SKM-1 (cell line): ENCODE measurements at regions not wholly inside any gene's neighbourhood (a gene's known extent, or its start where the extent isn't known, plus 50 kb on each side); places are given as distances from the start of the nearest gene placed in this dataset.
"Not testable (repeated sequence)": the region's sequence is repeated elsewhere in the genome, so short reads cannot be mapped to it uniquely, and the experiment has no call there.

ENCODE experiments used
- DNase-seq: peaks from one replicate; lab custom pipeline; 2025; ENCODE audit not compliant: unreplicated experiment; lab: John Stamatoyannopoulos, UW

DNA sequence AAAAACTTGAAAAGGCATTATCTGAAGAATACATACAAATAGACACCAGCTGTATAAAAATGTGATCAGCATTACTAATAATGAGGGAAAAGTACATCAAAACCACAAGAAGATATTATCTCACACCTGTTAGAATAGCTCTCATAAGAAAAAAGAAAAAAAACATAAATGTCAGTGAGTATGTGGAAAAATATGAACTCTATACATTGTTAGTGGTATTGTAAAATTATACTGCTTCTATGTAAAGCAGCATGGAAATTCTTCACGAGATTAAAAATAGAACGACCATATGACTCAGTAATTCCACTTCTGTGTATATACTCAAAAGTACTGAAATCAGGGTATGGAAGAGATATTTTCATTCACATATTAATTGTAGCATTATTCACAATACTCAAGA, 1146.4 kb downstream of the SLITRK5 start:
- DNase-seq, result no peak

DNA sequence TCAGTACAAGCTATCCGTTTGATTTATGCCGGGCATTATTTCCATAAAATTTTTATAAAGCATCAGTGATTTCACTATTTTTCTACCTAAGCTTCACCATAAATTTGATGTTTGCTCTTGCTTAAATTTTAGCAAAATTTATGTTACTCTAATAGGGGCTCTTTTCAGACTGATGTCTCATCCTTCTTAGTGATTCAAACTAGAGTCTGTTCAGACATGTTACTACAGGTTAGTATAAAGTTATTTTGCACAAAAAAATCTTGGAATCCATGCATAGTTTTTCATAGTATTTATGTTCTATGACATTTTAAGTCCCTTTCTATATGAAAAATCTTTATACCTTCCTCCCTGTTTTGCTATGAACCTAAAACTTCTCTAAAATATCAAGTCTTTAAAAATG, 1151.9 kb downstream of the SLITRK5 start:
- no peak for DNase-seq

DNA sequence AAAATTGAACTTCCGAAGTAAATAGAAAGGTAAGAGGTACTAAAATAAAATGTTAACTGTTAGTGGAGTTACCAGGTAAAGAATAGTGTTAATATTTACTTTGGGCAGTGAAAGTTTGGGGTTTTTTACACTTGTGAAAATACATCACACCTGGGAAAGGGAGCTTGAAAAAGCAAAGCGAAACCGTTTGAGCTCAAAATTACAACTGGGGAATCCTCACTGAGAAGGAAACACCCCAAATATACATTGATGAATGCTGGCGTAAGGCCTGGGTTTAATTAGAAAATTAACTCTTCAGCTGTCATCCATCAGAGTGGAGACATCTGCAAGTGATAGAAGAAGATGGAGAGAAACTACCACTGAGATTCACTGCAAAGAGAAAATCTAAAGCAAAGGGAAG, 1153.0 kb downstream of the SLITRK5 start:
- no peak for DNase-seq

DNA sequence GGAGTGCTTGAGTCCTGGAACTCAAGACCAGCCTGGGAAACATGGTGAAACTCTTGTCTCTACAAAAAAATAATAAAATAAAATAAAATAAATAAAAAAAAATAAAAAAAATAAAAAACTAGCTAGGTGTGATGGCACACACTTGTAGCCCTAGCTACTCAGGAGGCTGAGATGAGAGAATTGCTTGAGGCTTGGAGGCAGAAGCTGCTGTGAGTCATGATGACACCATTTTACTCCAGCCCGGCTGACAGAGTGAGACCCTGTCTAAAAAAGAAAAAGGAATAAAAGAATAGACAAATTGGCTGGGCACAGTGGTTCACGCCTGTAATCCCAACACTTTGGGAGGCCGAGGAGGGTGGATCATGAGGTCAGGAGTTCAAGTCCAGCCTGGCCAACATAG, 1168.9 kb downstream of the SLITRK5 start:
- DNase-seq, result no peak

DNA sequence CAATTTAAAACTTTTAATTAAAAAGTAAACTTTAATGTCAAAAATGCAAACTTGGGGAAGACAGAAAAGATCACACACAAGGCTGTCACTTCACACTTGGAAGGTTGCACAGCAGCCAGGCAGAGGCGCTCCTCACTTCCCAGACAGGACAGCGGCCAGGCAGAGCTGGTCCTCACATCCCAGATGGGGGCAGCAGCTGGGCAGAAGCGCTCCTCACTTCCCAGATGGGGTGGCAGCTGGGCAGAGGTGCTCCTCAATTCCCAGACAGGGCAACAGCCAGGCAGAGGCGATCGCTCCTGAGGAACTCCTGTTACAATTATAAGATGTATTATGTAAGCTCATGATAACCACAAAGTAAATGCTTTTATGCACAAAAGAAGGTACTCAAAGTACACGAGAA, 1181.1 kb downstream of the SLITRK5 start:
- DNase-seq, result not testable (repeated sequence)

DNA sequence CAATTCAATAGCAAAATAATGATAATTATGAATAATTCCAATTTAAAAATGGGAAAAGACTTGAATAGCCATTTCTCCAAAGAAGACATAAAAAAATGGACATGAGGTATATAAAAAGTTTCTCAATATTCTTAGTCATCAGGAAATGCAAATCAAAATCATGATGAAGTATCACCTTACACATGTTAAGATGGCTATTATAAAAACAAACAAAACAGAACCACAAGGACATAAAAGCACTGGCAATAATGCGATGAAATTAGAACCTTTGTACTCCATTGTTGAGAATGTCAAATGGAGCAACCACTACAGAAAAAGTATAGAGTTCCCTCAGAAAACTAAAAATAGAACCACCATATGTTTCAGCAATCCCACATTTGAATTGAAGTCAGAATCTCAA, 1186.1 kb downstream of the SLITRK5 start:
- DNase-seq, result no peak

DNA sequence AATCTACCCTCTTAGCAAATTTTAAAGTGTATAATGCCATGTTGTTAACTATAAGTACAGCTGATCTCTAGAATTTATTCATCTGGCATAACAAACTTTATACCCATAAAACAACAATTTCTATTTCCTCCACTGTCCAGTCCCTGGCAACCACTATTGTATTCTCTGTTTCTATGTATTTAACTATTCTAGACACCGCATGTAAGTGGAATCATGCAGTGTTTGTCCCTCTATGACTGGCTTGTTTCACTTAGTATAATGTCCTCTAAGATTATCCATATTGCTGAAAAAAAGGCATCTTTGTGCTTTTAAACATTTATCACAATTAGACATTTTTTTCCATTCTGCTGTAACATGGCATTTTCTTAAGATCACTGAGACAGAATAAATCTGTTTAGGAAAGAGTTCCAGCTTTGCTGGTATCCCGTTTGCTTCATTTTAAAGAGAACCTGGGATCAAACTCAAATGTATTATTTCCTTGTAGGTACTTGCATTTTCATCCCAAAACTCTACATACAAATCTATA, 1191.0 kb downstream of the SLITRK5 start:
- DNase-seq, result no peak

DNA sequence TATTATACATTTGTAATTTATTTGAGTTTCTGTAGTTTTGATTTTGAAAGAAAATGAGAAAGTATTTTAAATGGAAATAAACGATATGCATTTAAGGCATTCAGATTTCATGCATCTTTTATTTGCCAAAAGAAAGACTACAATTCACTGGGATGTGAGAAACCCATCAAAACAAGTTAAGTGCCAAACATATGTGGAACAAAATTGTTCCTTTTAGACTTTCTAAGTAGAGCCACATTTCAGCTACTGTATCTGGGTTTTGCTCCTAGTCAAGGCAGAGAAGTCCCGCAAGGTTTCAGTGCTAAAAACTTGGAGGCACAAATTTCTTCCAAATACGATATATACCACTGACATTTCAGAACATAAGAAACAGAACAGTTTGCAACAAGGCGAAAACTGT, 1191.9 kb downstream of the SLITRK5 start:
- DNase-seq, result no peak

DNA sequence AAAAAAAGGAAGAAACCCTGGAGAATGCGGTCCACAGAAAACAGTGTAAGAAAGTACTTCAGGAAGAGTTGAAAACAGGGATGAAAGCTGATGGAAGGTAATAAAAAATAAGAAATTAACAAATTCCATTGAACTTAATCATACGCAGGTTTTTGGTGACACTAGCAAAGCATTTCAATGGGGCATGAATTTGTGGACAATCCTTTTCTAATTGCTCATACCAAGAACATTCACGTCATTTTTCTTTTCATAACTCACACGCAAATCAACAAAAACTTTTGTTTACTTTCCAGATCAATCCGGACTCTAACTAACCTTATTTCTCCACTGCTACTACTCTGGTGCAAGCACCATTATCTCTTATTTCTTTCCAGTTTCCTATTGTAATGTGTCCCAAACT, 1195.0 kb downstream of the SLITRK5 start:
- no peak for DNase-seq

DNA sequence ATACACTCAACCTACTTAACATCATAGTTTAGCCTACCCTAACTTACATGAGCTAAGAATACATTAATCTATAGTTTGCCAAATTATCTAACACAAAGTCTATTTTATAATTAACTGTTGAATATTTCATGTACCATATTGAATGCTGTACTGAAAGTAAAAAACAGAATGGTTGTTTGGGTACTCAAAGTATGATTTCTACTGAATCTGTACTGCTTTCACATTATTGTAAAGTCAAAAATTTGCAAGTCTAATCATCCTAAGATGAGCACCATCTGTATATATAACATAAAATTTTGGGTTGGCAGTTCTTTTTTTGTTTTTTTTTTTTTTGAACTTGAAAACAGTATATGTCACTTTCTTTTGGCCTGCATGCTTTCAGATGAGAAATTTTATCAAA, 1212.6 kb downstream of the SLITRK5 start:
- no peak for DNase-seq

DNA sequence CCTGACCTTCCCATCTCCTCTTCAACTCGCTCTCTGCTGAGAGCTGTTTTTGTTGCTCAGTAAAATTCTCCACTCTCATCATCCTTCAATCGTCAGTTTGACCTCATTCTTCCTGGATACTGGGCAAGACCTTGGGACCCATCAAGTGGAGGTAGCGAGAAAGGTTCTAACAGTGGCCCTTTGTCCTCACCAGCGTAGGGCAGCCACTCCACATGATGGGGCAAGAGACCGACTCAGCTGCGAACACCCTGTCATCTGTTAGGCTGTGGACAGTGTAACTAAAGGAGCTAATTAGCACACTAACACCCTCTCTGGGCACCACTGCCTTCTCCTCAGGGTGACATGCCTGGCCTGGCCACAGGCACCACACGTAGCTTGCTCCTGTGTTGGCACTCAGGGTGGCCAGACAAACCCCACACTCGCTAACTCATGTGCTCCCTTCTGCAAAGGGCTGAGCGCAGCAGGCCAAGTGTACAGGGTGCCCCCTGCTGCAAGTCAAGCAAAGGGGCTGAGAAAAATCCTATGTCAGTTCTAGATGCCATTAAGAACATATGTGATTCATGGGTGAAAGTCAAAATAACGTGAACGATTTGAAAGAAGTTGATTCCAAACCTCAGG, 1216.0 kb downstream of the SLITRK5 start:
- DNase-seq, result no peak

DNA sequence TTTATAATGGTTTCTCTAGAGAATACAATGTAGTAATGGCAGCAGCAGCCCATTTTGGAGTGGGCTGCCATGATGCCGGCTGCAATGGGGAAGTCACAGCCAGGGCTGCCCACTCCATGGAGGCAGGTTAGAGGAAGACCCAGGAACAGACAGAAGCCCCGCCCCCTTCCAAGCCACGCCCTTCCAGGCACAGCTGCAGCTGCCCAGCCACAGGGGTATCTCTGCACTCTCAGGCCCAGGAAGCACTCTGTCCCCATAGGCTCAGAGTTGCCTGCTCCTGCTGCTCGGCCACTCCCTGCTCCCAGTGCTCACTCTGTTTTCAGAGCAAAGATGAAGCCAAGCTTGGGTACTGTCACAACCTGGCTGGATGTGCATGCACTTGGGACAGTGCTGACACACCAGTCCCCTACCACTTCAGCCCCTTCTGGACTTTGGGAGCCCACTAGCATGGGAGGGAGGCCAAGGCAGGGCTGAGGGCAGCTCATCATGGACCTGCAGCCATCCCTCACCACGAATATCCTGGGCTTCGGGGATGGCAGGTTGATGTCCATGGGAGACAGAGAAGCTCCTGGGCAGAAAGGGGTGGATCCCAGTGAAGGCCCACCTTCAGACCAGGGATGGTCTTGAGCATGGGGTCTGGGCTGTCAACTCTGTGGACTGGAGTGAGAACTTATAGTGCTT, 1224.2 kb downstream of the SLITRK5 start:
- DNase-seq, result no peak

DNA sequence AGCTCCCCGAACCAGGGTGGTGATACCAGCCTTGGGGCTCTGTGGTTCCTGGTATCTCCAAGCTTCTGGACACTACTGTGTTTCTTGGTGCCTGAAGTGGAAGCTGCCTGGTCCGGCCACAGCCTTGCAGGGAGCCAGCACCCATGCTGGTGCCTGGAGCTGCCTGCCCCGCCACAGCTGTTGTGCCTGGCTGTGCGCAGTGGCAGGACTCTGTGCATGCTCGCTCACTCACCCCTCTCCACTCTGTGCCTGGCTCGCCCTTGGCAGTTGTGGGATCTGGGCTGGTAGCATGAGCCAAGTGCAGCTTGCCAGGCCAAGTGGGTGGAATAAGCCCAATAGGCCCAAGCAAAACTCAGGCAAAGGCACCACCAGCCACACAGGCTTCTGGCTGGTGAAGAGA, 1225.3 kb downstream of the SLITRK5 start:
- DNase-seq, result no peak

DNA sequence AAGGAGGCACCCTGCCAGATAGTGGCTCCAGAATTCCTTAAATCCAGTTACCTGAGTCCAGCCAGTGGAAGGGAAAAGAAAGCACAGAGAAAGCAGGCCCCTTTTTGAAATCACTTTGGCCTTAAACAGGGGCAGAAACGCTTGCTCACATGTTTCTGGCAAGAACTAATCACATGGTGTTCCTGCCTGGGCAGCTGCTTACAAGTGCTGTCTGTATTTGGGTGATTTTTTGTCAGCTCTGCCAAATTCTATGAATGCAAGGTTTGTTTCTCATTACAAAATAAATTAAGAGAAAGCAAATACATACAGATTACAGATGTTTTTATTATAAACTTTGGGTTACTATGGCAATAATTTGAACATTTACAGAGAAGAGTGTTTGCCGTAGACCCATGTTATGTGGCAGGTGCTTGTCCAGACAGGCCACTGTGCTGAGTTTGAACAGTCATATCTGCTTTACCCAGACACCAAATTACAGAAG, 1237.8 kb downstream of the SLITRK5 start:
- no peak for DNase-seq

DNA sequence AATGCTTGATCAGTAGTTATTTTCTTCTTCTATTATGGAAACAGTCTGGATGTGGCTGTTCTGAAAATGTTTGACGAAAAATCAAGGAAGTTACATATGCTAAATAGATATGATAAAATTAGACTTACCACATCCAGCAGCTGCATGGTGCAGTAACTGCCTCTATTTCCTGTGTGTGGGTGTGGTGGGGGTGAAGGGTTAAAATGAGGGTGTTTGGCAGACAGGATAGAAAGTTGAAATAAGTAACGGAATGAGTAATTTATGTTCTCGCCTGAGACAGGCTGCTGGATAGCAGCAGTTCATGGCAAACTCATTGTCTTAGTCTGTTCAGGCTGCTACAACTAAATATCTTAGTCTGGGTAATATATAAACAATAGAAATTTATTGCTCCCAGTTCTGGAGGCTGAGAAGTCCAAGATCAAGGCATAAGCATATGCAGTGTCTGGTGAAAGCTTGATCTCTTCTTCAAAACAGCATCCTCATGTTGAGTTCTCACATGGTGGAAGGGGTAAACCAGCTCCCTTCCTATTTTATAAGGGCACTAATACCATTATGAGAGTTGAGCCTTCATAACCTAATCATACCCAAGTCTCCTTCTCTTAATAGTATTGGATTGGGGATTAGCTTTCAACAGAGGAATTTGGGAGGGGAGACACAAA, 1248.9 kb downstream of the SLITRK5 start:
- DNase-seq, result no peak

DNA sequence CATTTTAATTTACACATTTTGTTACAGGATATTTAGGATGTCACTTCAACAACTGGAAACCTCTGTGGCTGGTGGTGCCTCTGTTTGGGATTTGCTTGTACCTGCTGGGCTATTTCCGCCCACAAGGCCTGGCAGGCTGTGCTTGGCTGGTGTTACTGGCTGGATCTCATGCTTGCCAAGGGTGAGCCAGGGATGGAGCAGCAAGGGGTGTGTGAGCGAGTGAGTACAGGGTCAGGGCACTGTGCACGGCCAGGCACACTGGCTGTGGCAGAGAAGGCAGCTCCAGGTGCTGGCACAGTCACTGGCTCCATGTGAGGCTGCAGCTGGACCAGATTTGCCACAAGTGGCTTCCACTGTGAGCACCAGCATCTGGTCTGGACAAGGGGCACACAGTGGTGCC, 1254.8 kb downstream of the SLITRK5 start:
- DNase-seq, result no peak

DNA sequence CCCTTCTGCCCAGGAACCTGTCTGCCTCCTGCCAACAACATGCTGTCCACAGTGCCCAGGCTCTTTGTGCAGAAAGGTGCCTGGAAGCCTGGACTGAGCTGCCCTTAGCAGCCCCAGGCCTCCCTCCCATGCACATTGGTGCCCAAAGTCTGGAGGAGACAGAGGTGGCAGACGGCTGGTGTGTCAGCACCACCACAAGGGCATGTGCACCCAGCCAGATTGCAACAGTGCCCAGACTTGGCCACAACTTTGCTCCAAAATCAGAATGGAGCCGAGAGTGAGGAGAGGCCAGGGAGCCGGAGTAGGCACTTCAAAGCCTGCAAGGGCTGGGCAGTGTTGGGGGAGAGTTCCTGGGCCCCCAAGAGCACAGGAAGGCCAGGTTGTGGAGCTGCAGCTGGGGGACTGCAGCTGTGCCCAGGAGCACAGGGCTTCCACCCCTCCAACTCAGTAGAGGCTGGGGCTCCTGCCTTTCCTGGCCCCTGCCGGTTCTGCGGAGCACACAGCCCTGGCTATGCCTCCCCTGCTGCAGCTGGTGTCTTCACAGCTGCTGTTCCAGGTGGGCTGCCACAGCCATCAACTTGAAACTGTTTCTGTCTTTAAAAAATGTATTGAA, 1255.8 kb downstream of the SLITRK5 start:
- no peak for DNase-seq

DNA sequence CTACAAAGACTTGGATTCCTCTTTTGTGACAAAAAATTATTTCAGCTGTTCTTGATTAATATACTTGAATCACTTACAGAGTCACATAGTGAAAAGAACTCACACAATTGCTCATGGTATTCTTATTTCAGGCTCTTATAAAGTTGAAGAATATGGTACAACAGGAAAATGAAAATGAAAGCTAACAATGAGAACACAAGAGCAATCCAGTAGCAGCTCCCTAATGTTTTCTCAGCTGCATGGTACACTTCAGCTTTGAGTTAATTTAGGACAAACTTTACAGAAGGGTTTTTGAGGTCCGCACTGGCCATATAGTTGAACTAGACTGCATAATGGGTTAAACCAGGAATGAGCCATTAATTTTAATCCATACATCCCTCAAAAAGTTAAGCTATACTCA, 1261.8 kb downstream of the SLITRK5 start:
- no peak for DNase-seq

DNA sequence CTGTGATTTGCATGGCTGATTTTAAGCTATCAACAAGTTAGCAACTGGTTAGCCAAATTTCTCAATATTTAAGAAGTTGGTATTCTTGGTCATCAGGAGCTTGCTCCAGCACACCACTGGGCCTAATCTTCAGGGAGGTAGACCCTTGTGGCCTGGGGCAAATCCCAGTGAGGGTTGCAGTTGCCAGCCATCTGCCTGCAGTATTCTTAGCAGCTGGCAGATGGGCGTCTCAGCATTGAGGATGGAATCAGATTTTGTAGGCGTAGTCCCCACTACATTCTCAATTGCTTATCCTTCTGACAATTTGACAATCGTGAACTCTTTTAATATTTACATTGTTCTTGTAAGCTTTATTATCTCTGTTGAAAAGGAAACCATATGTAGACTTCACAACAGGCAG, 1266.2 kb downstream of the SLITRK5 start:
- no peak for DNase-seq

DNA sequence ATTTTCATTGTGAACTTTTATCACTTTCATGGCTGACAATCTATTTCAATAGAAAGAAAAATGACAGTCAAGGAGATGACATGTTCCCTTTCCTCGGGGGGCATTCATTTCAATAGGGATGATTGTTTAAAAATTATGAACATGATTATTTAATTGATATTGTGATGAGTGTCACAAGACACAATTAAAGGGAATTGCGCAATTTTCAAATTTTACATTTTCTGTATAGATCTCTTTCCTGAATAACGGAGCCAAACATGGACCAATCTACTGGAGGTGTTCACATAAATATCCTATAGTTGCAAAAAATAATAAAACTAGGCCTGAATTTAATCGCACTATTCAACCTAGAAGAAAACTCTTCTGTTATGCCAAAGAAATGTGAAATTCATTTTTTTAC, 1274.6 kb downstream of the SLITRK5 start:
- no peak for DNase-seq

DNA sequence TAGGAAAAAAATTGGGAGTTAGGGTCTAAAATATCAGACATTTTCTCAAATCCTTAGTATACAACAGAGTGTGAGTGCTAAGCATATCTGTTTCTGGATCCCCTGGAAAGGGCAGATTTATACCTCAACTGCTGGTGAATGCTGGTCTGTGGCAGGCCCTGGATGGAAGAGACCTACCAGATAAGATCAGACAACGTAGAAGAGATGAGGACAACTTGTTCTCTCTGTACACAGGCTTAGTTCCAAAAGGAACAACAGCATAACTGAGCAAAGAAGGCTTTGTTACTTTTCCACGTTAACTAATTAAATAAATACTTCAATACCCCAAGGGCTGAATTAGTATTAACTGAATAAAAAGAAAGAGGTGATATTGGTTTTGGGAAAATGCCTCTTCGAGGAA, 1277.3 kb downstream of the SLITRK5 start:
- no peak for DNase-seq

DNA sequence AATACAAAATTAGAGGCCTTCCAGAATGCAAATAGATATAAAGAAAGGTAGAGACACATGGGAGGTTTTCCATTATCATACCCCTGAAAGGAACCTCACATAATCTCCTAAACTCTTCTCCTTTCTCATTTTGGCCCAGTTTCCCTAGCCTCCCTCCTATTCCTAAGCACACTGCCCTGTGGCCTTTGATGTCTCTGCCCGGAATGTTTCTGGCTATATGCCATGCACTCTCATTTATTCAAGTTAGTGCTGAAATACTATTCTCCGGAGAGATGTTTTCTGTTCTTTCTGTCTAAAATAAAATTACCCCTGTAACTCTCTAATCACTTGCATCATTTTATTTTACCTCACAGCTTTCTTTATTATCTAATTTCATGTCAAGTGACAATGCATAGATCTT, 1287.7 kb downstream of the SLITRK5 start:
- no peak for DNase-seq
